Transverse colon (tissue), 3 donors: ENCODE measurements at regions not wholly inside any gene's neighbourhood (a gene's known extent, or its start where the extent isn't known, plus 50 kb on each side); places are given as distances from the start of the nearest gene placed in this dataset.

ENCODE experiments used
- CTCF ChIP-seq, 5 experiments: fragments of 200-600 bp in 3 of 5; fragments of 450-650 bp in 2 of 5; sonication (generic) in 3 of 5; IDR thresholded peaks; 1 replicate in 2 of 5; 2 replicates in 3 of 5; pipeline ENCODE4 v1.5.1; 2016 to 2017; ENCODE audit warnings: antibody characterized with exemption in 5 of 5, inconsistent platforms in 3 of 5, mild to moderate bottlenecking in 2 of 5, moderate library complexity in 1 of 5
- POLR2A ChIP-seq: fragments of 450-650 bp; IDR thresholded peaks from one replicate; pipeline ENCODE4 v1.6.1; 2016; ENCODE audit warnings: antibody characterized with exemption, mild to moderate bottlenecking, moderate library complexity

- TF ChIP-seq CTCF (IDR thresholded peaks at IDR 0.05) (no peak), POLR2A (no peak)
Measured at GRCh38 chr12:77504466-77504865, 326.2 kb upstream of the NAV3 start.
